ENCODE measurements at regions not wholly inside any gene's neighbourhood (a gene's known extent, or its start where the extent isn't known, plus 50 kb on each side); places are given as distances from the start of the nearest gene placed in this dataset.

- no peaks in the 10 kb centered on the region for H3K36me3 ChIP-seq (ENCODE audit: insufficient read depth in 1 of 2, low read depth in 1 of 2)
- no peaks in the 10 kb centered on the region for H3K9me3 ChIP-seq
- H3K4me1 ChIP-seq: no peaks in the 10 kb centered on the region
- H3K27ac ChIP-seq: no peak overlapping the region
- ATAC-seq (peak; percentile 65 to 82 (median 72)), DNase-seq (peak; percentile 50 to 60)
- WGBS, 3 donors: 21 to 22% (median 21%) methylated on average over 8 of the region's 8 CpGs
- peaks cover 0 to 3% (median 0%) of the 10 kb centered on the region in 3 donors for H3K27me3 ChIP-seq (ENCODE audit: insufficient read depth in 3 of 3, low read length in 2 of 3)
- no peak overlapping the region for H3K4me3 ChIP-seq
- peak; percentile 56 for TF ChIP-seq CTCF (IDR thresholded peaks at IDR 0.05)
- intact Hi-C loops (cut with DNase I): no loop called here
Measured at GRCh38 chr2:95728878-95729596, 137.2 kb downstream of the TRIM43 start.

DNA sequence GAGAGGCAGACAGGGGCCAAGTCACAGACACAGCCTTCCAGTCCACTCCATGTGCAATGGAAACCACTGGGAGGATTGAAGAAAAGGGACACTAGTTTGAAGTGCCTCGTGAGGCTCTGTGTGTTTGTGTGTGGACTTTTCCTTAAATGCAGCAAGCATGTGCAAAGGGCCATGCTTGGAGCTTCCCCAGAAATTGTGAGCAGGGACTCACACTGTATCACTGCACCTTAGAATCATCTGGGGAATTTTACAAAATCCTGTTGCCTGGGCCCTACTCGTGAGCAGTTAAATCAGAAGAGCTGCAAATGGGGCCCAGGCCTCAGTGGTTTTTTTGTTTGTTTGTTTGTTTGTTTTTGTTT, 137.8 kb downstream of the TRIM43 start:
- no peak overlapping the region for H3K4me3 ChIP-seq
- H3K4me1 ChIP-seq: no peaks in the 10 kb centered on the region
- no peaks in the 10 kb centered on the region for H3K9me3 ChIP-seq
- TF ChIP-seq CTCF (IDR thresholded peaks at IDR 0.05): no peak
- H3K27me3 ChIP-seq (ENCODE audit: insufficient read depth in 3 of 3, low read length in 2 of 3): peaks cover 0 to 3% (median 0%) of the 10 kb centered on the region in 3 donors
- no peak for ATAC-seq
- no peaks in the 10 kb centered on the region for H3K36me3 ChIP-seq (ENCODE audit: insufficient read depth in 1 of 2, low read depth in 1 of 2)
- WGBS, 3 donors: 90 to 94% (median 93%) methylated on average over 2 of the region's 2 CpGs
- H3K27ac ChIP-seq: no peak overlapping the region
- no peak for DNase-seq
- intact Hi-C loops (cut with DNase I): no loop called here

DNA sequence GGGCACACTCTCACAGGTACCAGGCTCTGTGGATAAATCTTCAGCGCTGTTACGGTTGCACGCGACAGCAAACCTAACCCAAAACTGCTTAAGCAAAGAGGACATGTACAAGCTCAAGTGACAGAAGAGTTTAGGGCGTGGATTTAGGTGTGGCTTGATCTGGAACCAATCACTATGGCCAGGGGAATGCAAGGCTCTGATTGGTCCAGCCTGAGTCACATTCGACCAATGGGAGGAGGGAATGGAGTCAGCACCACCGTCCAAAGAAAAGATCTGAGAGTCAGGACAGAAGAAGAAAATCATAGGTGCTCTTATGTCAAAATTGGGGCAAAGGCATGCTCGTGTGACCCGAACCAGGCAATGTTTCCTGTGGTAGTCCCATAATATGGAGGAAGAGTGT, 139.0 kb downstream of the TRIM43 start:
- Histone ChIP-seq H3K27ac (no peak overlapping the region), H3K4me1 (no peaks in the 10 kb centered on the region), H3K27me3 (ENCODE audit: insufficient read depth in 3 of 3, low read length in 2 of 3) (peaks cover 0 to 3% (median 0%) of the 10 kb centered on the region in 3 donors), H3K9me3 (no peaks in the 10 kb centered on the region), H3K4me3 (no peak overlapping the region), H3K36me3 (ENCODE audit: insufficient read depth in 1 of 2, low read depth in 1 of 2) (no peaks in the 10 kb centered on the region)
- 77 to 80% (median 79%) methylated on average over 9 of the region's 9 CpGs for whole genome bisulfite sequencing, 3 donors
- TF ChIP-seq CTCF (IDR thresholded peaks at IDR 0.05): no peak
- intact Hi-C loops (cut with DNase I): no loop called here
- DNase-seq (no peak), ATAC-seq (no peak)

- H3K27me3 ChIP-seq (ENCODE audit: insufficient read depth in 3 of 3, low read length in 2 of 3): peaks cover 0 to 3% (median 0%) of the 10 kb centered on the region in 3 donors
- H3K4me1 ChIP-seq: no peaks in the 10 kb centered on the region
- ATAC-seq (no peak), DNase-seq (no peak)
- 69 to 83% (median 75%) methylated on average over 8 of the region's 8 CpGs for WGBS, 3 donors
- TF ChIP-seq CTCF (IDR thresholded peaks at IDR 0.05): no peak
- H3K27ac ChIP-seq: no peak overlapping the region
- no peaks in the 10 kb centered on the region for H3K36me3 ChIP-seq (ENCODE audit: insufficient read depth in 1 of 2, low read depth in 1 of 2)
- intact Hi-C loops (cut with DNase I): no loop called here
- no peaks in the 10 kb centered on the region for H3K9me3 ChIP-seq
- no peak overlapping the region for H3K4me3 ChIP-seq
Measured at GRCh38 chr2:95734976-95735890, 143.4 kb downstream of the TRIM43 start.

Measured in psoas muscle (tissue), 7 donors.